ENCODE measurements at regions not wholly inside any gene's neighbourhood (a gene's known extent, or its start where the extent isn't known, plus 50 kb on each side); places are given as distances from the start of the nearest gene placed in this dataset.

DNA sequence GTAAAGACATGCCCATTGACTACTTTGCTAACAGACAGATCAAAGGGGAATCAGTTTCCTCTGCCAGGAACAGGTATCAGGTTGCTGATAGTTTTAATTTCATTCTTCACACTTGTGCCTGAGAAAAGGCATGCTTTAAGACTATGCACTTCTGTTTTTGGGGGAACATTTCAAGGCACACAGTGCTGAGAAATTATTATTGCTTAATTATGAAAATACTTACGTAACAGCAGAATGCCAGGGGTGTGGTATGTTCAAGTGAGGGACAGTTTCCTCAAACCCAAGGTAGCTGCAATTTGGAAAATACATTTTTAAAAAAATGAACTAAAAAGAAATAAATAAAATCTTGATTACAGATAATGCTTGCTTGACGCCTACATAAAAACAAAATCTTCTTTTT, 1746.1 kb upstream of the PIK3C3 start:
- TF ChIP-seq, protein P1, sequence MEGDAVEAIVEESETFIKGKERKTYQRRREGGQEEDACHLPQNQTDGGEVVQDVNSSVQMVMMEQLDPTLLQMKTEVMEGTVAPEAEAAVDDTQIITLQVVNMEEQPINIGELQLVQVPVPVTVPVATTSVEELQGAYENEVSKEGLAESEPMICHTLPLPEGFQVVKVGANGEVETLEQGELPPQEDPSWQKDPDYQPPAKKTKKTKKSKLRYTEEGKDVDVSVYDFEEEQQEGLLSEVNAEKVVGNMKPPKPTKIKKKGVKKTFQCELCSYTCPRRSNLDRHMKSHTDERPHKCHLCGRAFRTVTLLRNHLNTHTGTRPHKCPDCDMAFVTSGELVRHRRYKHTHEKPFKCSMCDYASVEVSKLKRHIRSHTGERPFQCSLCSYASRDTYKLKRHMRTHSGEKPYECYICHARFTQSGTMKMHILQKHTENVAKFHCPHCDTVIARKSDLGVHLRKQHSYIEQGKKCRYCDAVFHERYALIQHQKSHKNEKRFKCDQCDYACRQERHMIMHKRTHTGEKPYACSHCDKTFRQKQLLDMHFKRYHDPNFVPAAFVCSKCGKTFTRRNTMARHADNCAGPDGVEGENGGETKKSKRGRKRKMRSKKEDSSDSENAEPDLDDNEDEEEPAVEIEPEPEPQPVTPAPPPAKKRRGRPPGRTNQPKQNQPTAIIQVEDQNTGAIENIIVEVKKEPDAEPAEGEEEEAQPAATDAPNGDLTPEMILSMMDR (conservative IDR thresholded peaks at IDR 0.05; ENCODE audit: low read depth in 2 of 2) = no peak
- no peak for TF ChIP-seq POLR2AphosphoS5 (IDR thresholded peaks at IDR 0.05; ENCODE audit: low read depth)
- TF ChIP-seq ZNF331 (CRISPR knock-in tag; IDR thresholded peaks at IDR 0.05; ENCODE audit: low read depth) = no peak
- no peak for TF ChIP-seq EZH2 (IDR thresholded peaks at IDR 0.05; ENCODE audit: low read depth, unreplicated experiment)
- no peak for TF ChIP-seq CREB1 (CRISPR knock-in tag; IDR thresholded peaks at IDR 0.05; ENCODE audit: low read depth)
- TF ChIP-seq EZH2phosphoT487 (IDR thresholded peaks at IDR 0.05; ENCODE audit: unreplicated experiment) = no peak
- TF ChIP-seq, protein P2, sequence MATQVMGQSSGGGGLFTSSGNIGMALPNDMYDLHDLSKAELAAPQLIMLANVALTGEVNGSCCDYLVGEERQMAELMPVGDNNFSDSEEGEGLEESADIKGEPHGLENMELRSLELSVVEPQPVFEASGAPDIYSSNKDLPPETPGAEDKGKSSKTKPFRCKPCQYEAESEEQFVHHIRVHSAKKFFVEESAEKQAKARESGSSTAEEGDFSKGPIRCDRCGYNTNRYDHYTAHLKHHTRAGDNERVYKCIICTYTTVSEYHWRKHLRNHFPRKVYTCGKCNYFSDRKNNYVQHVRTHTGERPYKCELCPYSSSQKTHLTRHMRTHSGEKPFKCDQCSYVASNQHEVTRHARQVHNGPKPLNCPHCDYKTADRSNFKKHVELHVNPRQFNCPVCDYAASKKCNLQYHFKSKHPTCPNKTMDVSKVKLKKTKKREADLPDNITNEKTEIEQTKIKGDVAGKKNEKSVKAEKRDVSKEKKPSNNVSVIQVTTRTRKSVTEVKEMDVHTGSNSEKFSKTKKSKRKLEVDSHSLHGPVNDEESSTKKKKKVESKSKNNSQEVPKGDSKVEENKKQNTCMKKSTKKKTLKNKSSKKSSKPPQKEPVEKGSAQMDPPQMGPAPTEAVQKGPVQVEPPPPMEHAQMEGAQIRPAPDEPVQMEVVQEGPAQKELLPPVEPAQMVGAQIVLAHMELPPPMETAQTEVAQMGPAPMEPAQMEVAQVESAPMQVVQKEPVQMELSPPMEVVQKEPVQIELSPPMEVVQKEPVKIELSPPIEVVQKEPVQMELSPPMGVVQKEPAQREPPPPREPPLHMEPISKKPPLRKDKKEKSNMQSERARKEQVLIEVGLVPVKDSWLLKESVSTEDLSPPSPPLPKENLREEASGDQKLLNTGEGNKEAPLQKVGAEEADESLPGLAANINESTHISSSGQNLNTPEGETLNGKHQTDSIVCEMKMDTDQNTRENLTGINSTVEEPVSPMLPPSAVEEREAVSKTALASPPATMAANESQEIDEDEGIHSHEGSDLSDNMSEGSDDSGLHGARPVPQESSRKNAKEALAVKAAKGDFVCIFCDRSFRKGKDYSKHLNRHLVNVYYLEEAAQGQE (IDR thresholded peaks at IDR 0.05; ENCODE audit: unreplicated experiment) = no peak
- TF ChIP-seq, protein P3, sequence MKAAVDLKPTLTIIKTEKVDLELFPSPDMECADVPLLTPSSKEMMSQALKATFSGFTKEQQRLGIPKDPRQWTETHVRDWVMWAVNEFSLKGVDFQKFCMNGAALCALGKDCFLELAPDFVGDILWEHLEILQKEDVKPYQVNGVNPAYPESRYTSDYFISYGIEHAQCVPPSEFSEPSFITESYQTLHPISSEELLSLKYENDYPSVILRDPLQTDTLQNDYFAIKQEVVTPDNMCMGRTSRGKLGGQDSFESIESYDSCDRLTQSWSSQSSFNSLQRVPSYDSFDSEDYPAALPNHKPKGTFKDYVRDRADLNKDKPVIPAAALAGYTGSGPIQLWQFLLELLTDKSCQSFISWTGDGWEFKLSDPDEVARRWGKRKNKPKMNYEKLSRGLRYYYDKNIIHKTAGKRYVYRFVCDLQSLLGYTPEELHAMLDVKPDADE (IDR thresholded peaks at IDR 0.05) = no peak
- TF ChIP-seq STAT1 (IDR thresholded peaks at IDR 0.05; ENCODE audit: unreplicated experiment) = no peak

Measured in GM23338 (cell line).